GM19438 (cell line): ENCODE measurements at regions not wholly inside any gene's neighbourhood (a gene's known extent, or its start where the extent isn't known, plus 50 kb on each side); places are given as distances from the start of the nearest gene placed in this dataset.
"Not testable (repeated sequence)": the region's sequence is repeated elsewhere in the genome, so short reads cannot be mapped to it uniquely, and the experiment has no call there.

Experiments used
- ATAC-seq: cut with Tn5 transposase; IDR thresholded peaks from one replicate; pipeline ENCODE4 v1.9.1; 2021; ENCODE audit warnings: low read depth; ENCODE audit not compliant: unreplicated experiment

- peak; percentile 82 for ATAC-seq
Observed at GRCh38 chr15:21718108-21718507, 159.4 kb downstream of the POTEB start.

- ATAC-seq: peak; percentile 38
Observed at GRCh38 chr15:21717661-21718060, 159.9 kb downstream of the POTEB start.

GRCh38 chr15:21705480-21705879 is 172.1 kb downstream of the POTEB start:
- peak; percentile 97 for ATAC-seq

GRCh38 chr15:21698620-21699019 is 178.9 kb downstream of the POTEB start:
- not testable (repeated sequence) for ATAC-seq

- not testable (repeated sequence) for ATAC-seq
Observed at GRCh38 chr15:21695089-21695488, 182.4 kb downstream of the POTEB start.

GRCh38 chr15:21692471-21693102 is 184.9 kb downstream of the POTEB start:
- peak; percentile 72 for ATAC-seq

GRCh38 chr15:21656798-21657397 is 216.6 kb upstream of the POTEB3 start:
- ATAC-seq: peak; percentile 83

- peak; percentile 36 for ATAC-seq
Observed at GRCh38 chr15:21656114-21656746, 215.9 kb upstream of the POTEB3 start.

GRCh38 chr15:21653707-21654106 is 213.4 kb upstream of the POTEB3 start:
- not testable (repeated sequence) for ATAC-seq

GRCh38 chr15:21638770-21639169 is 198.5 kb upstream of the POTEB3 start:
- not testable (repeated sequence) for ATAC-seq

- not testable (repeated sequence) for ATAC-seq
Observed at GRCh38 chr15:21626694-21627093, 186.4 kb upstream of the POTEB3 start.

GRCh38 chr15:21609223-21609622 is 168.9 kb upstream of the POTEB3 start:
- ATAC-seq: not testable (repeated sequence)

GRCh38 chr15:21565426-21565825 is 125.1 kb upstream of the POTEB3 start:
- ATAC-seq: not testable (repeated sequence)

GRCh38 chr15:21551809-21552208 is 111.5 kb upstream of the POTEB3 start:
- ATAC-seq: not testable (repeated sequence)

- ATAC-seq: not testable (repeated sequence)
Observed at GRCh38 chr15:21546182-21546903, 106.0 kb upstream of the POTEB3 start.

GRCh38 chr15:21532785-21533184 is 92.5 kb upstream of the POTEB3 start:
- ATAC-seq: not testable (repeated sequence)

- ATAC-seq: not testable (repeated sequence)
Observed at GRCh38 chr15:21516248-21516647, 75.9 kb upstream of the POTEB3 start.

GRCh38 chr15:21515296-21515695 is 75.0 kb upstream of the POTEB3 start:
- ATAC-seq: not testable (repeated sequence)

- not testable (repeated sequence) for ATAC-seq
Observed at GRCh38 chr15:21503021-21503420, 62.7 kb upstream of the POTEB3 start.
